GM19452 (cell line): ENCODE measurements at regions not wholly inside any gene's neighbourhood (a gene's known extent, or its start where the extent isn't known, plus 50 kb on each side); places are given as distances from the start of the nearest gene placed in this dataset.
"Not testable (repeated sequence)": the region's sequence is repeated elsewhere in the genome, so short reads cannot be mapped to it uniquely, and the experiment has no call there.

ENCODE experiments used
- ATAC-seq: cut with Tn5 transposase; IDR thresholded peaks from one replicate; pipeline ENCODE4 v1.9.1; 2021; ENCODE audit not compliant: unreplicated experiment

- not testable (repeated sequence) for ATAC-seq
Observed at GRCh38 chr6:119748535-119748934, 399.0 kb upstream of the MAN1A1 start.

- peak; percentile 69 for ATAC-seq
Observed at GRCh38 chr6:119742188-119742803, 392.7 kb upstream of the MAN1A1 start.

DNA sequence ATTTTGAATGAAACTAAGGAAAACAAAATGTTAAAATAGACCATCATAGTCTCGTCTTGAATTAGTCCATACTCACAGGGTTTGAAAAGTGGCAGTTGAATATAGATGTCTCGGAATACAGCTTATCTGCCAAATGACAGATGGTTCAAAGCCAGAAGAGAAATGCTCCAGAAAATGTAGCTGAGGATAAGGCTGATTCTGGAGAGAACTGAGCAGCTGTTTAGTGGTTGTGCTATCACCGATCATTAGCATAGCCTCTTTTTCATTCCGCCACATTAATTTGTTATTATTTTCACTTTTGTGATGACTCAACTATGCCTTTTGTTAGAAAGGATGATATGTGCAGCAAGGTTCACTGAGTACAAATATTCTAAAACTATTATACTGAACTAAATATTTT is 390.2 kb upstream of the MAN1A1 start:
- no peak for ATAC-seq

GRCh38 chr6:119738425-119738824 is 388.9 kb upstream of the MAN1A1 start:
- ATAC-seq, result no peak

- ATAC-seq, result no peak
Observed at GRCh38 chr6:119736296-119737021, 386.9 kb upstream of the MAN1A1 start.

GRCh38 chr6:119735530-119735929 is 386.0 kb upstream of the MAN1A1 start:
- ATAC-seq, result no peak

GRCh38 chr6:119734227-119734626 is 384.7 kb upstream of the MAN1A1 start:
- no peak for ATAC-seq

- ATAC-seq, result peak; percentile 86
Observed at GRCh38 chr6:119728935-119729334, 379.4 kb upstream of the MAN1A1 start.

DNA sequence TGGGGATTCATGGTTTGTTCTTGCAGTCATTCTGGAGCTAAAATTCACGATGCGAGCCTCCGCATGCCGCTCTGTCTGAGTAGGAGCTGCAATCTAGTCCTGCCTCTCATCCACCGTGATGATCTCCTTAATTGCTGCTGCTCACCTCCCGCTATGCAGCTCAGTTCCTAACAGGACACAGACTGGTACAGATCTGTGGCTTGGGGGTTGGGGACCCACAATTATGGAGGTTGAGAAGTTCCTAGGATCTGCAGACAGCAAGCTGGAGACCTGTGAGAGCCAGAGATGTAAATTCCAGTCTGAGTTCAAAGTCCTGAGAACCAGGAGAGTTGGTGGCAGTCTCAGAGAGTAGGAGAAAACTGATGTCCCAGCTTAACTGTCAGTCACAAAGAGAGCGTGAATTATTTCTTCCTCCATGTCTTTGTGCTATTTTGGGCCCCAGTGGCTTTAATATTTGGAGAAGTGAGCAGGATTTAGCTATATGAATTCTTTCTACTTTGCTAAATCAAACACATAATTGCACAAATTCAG is 378.7 kb upstream of the MAN1A1 start:
- ATAC-seq, result no peak

GRCh38 chr6:119727504-119728219 is 378.1 kb upstream of the MAN1A1 start:
- no peak for ATAC-seq

GRCh38 chr6:119726912-119727311 is 377.4 kb upstream of the MAN1A1 start:
- ATAC-seq, result not testable (repeated sequence)

DNA sequence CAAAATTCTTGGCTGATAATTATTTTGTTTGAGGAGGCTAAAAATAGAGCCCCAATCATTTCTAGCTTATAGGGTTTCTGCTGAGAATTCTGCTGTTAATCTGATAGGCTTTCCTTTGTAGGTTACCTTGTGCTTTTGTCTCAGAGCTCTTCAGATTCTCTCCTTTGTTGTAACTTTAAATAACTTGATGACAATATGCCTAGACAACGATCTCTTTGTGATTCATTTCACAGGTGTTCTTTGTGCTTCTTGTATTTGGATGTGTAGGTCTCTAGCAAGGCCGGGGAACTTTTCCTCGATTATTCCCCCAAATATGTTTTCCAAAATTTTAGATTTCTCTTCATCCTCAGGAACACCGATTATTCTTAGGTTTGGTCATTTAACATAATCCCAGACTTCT is 376.5 kb upstream of the MAN1A1 start:
- ATAC-seq, result no peak

DNA sequence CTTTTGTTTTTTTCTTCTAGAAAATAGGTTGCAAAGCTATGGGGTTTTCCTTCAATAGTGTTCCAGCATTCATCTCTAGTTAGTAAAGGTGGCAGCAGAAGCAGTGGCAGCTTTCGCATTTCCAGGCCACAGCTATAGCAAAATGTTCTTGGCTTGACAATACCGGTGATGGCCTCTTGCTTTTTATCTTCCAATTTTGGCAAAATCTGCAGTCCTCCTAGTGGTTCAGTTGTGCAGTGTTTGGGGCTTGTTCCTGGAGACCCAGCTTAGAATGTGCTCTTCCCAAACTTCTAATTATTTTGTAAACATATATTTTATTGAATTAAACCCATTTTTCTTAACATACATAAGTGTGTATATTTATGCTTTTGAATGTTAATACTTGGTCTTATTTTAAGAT is 370.6 kb upstream of the MAN1A1 start:
- ATAC-seq, result no peak

DNA sequence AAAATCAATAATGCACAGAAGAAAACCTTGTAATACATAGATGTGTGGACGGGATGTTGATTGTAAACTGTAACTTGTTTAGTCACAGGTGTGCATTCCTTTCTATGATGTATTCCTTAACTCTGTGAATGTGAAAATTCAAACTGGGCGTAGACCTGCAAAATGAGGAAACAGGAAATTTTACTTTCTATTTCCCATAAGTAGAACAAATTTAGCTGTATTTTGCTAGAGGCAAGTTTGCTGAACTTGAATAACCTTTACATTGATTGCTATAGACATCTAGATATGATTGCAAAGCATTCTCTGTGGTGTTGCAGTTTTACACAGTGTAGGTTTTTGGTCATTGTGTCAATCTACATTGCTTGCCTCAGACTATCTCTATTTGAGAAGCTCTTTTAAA is 368.4 kb upstream of the MAN1A1 start:
- no peak for ATAC-seq

GRCh38 chr6:119716668-119717270 is 367.2 kb upstream of the MAN1A1 start:
- ATAC-seq, result no peak

GRCh38 chr6:119713903-119714302 is 364.3 kb upstream of the MAN1A1 start:
- no peak for ATAC-seq

GRCh38 chr6:119686644-119687043 is 337.1 kb upstream of the MAN1A1 start:
- ATAC-seq, result no peak

DNA sequence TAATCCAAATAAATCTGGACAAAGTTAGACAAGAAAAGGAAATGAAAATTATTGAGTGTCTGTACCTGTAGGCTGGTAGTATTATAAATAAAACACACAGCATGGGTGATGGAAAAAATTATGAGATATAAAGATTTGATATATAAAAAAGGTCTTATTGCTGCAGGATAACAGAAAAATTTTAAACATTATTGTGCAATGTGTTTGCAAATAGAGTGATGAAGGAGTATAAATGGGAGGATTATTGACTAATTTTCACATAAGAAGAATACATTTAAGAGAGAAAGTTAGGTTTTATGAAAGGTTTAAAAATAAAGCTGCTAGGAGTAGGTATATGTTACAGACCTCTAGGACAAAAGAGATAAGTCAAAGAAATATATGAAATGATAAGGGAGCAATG is 336.7 kb upstream of the MAN1A1 start:
- no peak for ATAC-seq

- ATAC-seq, result no peak
Observed at GRCh38 chr6:119683671-119684070, 334.1 kb upstream of the MAN1A1 start.

GRCh38 chr6:119683031-119683430 is 333.5 kb upstream of the MAN1A1 start:
- no peak for ATAC-seq

- ATAC-seq, result no peak
Observed at GRCh38 chr6:119678961-119679360, 329.4 kb upstream of the MAN1A1 start.
